GM18909 (cell line): ENCODE measurements at regions not wholly inside any gene's neighbourhood (a gene's known extent, or its start where the extent isn't known, plus 50 kb on each side); places are given as distances from the start of the nearest gene placed in this dataset.
"Not testable (repeated sequence)": the region's sequence is repeated elsewhere in the genome, so short reads cannot be mapped to it uniquely, and the experiment has no call there.

ENCODE experiments used
- ATAC-seq: cut with Tn5 transposase; IDR thresholded peaks from one replicate; pipeline ENCODE4 v1.9.1; 2021; ENCODE audit warnings: mild to moderate bottlenecking; ENCODE audit not compliant: unreplicated experiment, poor library complexity

GRCh38 chr6:94559829-94560537 lies 1017.4 kb upstream of the MANEA start:
- ATAC-seq, result no peak

DNA sequence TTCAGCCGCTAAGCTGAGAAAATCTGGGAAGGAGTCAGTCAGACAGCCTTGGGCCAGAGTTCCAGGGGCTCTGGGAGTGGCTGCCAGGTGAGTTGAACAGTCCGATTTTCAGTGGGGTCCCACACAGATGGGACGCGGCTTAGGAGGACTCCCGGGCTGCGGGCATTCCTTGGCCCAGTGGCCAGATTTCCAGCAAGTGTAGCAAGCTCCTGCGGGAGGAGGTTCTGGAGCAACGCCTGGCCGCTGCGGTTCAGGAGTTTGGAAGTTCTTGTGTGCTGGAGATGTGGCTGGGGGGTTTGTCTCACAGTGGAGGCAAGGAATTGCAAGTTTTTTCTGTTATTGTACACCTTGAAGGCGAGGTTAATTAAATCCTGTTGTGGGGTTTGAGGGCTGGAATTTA lies 1020.1 kb upstream of the MANEA start:
- not testable (repeated sequence) for ATAC-seq

GRCh38 chr6:94548201-94548600 lies 1029.1 kb upstream of the MANEA start:
- no peak for ATAC-seq

DNA sequence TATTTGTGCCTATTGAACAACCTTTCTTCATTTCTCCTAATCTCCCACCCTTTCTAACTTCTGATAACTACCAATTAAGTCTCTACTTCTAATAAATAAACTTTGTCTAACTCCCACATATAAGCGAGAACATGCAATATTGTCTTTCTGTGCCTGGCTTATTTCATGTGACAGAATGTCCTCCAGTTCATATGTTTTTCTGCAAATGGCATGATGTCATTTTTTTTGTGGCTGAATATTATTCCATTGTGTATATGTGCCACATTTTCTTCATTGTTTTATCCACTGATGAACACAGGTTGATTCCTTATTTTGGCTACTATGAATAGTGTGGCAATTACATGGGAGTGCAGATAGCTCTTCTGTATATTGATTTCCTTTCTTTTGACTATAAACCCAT lies 1041.5 kb upstream of the MANEA start:
- ATAC-seq, result no peak

DNA sequence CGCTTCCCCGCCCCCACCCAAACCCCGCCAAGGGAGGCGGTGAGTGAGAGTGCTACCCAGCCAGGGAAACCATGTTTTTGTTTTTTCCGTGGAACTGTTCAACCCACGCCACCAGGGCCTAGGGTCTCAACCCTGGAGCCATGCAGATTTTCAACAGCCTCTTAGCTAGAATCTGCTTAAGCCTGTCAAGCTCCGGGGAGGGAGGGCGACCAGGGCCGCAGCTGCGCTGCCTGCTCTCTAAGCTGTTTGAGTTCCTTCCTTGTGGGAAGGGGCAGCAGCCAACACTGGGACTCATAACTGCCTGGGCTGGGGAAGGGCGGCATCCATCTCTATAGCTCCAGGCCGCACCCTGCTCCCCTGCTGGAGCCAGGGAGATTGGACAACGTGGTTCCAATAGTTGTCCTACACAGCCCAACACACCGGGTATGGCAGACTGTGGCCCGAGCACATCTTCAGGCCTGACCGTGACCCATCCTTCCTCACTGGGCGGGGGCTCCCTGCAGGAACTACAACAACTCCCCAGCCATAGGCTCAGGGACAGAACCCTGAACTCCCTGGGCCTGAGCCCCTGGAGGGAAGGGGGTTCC lies 1065.7 kb upstream of the MANEA start:
- ATAC-seq, result no peak

GRCh38 chr6:94510877-94511276 lies 1066.5 kb upstream of the MANEA start:
- no peak for ATAC-seq

GRCh38 chr6:94501516-94501915 lies 1075.8 kb upstream of the MANEA start:
- no peak for ATAC-seq

- ATAC-seq, result no peak
Measured at GRCh38 chr6:94498099-94498498, 1078.7 kb upstream of the EPHA7 start.

DNA sequence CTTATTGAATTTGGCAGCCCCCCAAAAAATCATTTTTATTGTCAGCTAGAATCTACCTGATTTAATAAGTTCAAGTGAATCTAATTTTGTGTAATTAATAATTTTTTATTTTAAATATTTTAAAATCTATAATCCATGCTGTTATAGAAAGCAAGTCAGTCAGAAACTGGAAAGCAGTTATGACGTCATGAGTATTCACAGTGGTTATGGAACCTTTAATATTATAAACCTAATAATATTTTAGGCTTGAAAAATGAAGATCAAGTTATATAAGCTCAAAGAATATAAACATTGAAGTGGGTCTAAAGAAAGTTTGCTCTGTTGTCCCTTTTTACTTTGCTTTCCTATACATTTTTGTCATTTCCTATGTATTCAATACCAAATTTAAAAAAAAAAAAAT lies 1075.1 kb upstream of the EPHA7 start:
- no peak for ATAC-seq

GRCh38 chr6:94487371-94487770 lies 1068.0 kb upstream of the EPHA7 start:
- ATAC-seq, result no peak

GRCh38 chr6:94478133-94479005 lies 1059.0 kb upstream of the EPHA7 start:
- no peak for ATAC-seq

- ATAC-seq, result no peak
Measured at GRCh38 chr6:94468830-94469229, 1049.5 kb upstream of the EPHA7 start.

GRCh38 chr6:94464018-94464510 lies 1044.7 kb upstream of the EPHA7 start:
- ATAC-seq, result no peak

DNA sequence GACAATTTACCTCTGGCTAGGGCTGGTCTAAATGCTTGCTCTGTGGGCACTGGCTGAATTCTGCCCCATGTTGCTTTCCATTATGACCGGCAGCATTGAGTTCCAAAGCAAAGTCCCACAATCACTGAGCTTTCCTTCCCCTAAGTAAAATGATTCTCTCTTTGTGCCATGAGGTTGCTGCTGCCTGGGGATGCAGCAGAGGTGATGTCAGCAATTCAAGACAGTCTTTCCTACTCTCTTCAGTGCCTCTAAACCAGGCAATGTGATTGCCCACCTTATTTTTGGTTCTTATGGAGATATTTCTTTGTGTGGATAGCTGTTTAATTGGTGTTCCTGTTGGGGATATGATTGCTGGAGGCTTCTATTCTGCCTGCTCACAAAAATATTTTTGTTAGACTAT lies 1043.9 kb upstream of the EPHA7 start:
- ATAC-seq, result no peak

- no peak for ATAC-seq
Measured at GRCh38 chr6:94462231-94462630, 1042.9 kb upstream of the EPHA7 start.

DNA sequence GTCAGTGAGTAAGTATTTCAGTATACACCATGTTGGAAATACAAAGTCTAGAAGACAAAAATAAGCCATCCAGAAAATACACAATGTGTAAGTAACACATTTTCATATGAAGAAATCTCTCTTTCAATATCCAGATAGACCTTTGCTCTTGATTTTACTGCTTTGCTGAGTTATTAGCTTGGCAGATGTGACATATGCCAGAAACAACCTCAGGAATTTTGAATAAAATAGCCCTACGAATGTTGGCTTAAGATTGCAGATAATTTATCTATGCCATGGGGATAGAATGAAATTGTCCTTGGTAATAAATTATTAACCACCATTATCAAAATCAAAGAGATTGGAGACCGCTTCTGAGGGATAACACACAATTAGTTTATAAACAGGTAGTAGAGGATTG lies 1036.9 kb upstream of the EPHA7 start:
- ATAC-seq, result no peak

DNA sequence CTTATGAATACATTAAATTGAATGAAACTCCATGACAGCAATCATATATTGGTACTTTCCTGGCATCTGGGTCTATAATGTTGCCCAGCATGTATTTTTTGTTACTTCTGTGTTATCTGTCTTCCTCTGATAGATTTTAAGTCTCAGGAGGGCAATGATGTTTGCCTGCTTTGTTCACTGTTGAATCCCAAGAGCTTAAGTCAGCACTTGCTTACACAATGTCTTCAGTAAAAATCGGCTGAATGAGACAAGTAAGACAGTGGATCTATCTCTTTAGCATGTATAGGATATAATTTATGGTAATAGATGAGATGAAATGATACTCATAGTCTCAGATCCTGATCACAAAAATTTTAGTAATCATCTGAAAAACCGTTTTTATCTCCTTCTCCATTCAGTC lies 1034.9 kb upstream of the EPHA7 start:
- ATAC-seq, result no peak

GRCh38 chr6:94446120-94446519 lies 1026.8 kb upstream of the EPHA7 start:
- ATAC-seq, result no peak

DNA sequence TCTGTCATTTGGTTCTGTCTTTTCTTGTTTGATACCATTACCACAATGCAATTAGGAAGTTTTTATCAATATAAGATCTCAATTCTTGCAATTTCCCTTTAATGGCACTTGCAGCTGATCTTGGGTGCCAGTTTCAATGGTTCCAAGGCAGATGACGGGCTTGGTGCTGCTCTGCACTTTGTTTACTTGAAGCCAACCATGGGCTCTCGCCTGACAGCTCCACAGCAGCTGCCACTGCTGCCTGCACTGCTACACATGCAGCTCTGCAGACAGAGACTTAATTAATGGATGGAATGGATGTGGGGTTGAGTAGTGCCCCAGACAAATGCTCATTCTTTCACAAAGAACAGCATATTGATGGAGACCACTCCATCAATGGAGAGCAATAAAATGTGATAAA lies 1024.3 kb upstream of the EPHA7 start:
- ATAC-seq, result no peak

GRCh38 chr6:94424692-94425091 lies 1005.3 kb upstream of the EPHA7 start:
- no peak for ATAC-seq

- ATAC-seq, result no peak
Measured at GRCh38 chr6:94417363-94417762, 998.0 kb upstream of the EPHA7 start.
